ENCODE measurements at regions not wholly inside any gene's neighbourhood (a gene's known extent, or its start where the extent isn't known, plus 50 kb on each side); places are given as distances from the start of the nearest gene placed in this dataset.
"Not testable (repeated sequence)": the region's sequence is repeated elsewhere in the genome, so short reads cannot be mapped to it uniquely, and the experiment has no call there.

DNA sequence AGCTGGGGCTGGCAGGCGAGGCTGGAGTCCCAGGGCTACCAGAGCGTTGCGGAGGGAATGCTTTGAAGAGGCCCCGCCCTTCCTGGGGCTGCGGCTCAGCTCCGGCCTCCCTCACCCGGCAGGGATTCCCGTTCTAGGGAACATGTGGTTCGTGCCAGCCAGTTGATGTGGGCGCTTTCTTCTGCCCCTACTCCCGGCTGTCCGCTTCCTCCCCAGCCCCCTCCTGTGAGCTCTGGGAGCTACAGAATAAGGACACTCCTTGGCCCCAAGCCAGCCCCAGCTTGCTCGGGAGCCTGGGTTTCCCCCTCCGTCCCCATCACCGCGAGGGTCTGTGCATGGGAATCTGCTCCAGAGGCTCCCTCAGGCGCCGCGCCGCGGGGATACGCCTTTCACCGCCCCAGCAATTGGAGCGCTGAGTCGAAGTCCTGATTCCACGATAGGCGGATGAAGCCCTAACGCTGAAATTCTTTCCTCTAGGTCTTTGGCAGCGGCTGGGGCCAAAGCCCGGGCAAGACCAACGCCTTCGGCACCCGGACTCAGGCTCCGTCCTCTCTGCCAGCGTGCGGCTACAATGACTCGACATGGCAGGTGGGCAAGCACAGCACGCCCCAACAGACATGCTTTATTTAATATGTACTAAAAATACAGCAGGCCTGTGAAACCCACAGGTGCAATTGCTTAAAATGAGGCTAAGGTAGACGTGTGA lies 69.5 kb downstream of the KLF15 start:
- Mint-ChIP-seq H3K27me3 (ENCODE audit: low read depth, poor library complexity) (peaks cover 47% of the 10 kb centered on the region), H3K36me3 (ENCODE audit: low read depth) (no peaks in the 10 kb centered on the region)

DNA sequence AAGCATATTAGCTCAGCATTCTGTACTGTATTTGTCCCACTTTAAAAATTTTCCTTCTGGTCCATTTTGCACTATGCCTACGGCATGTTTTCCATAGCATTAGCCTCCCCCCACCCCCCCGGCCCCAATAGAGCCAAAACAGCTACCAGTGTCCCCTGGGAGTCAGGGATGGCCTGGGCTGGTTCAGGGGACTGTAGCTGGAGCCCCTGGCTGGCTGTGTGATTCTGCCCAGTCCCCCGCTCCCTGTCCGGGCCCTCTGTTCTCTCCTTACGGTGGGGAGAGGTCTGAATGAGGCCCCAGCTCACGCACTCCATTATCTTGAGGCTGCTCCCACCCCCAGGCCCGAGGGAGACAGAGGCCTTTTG lies 70.1 kb downstream of the KLF15 start:
- Mint-ChIP-seq H3K4me1 (peaks cover 29% of the 10 kb centered on the region), H3K36me3 (ENCODE audit: low read depth) (no peaks in the 10 kb centered on the region), H3K4me3 (peak overlapping the region; percentile 77)

More for the DNA sequence above, 69.5 kb downstream of the KLF15 start:
- peak overlapping the region; percentile 77 for H3K4me3 Mint-ChIP-seq
- no peaks in the 10 kb centered on the region for H3K9me3 Mint-ChIP-seq
- H3K27ac Mint-ChIP-seq = no peak overlapping the region
- TF ChIP-seq, protein P1, sequence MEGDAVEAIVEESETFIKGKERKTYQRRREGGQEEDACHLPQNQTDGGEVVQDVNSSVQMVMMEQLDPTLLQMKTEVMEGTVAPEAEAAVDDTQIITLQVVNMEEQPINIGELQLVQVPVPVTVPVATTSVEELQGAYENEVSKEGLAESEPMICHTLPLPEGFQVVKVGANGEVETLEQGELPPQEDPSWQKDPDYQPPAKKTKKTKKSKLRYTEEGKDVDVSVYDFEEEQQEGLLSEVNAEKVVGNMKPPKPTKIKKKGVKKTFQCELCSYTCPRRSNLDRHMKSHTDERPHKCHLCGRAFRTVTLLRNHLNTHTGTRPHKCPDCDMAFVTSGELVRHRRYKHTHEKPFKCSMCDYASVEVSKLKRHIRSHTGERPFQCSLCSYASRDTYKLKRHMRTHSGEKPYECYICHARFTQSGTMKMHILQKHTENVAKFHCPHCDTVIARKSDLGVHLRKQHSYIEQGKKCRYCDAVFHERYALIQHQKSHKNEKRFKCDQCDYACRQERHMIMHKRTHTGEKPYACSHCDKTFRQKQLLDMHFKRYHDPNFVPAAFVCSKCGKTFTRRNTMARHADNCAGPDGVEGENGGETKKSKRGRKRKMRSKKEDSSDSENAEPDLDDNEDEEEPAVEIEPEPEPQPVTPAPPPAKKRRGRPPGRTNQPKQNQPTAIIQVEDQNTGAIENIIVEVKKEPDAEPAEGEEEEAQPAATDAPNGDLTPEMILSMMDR (IDR thresholded peaks at IDR 0.05) = no peak
- peaks cover 34% of the 10 kb centered on the region for H3K4me1 Mint-ChIP-seq
- peak; percentile 78 for DNase-seq

DNA sequence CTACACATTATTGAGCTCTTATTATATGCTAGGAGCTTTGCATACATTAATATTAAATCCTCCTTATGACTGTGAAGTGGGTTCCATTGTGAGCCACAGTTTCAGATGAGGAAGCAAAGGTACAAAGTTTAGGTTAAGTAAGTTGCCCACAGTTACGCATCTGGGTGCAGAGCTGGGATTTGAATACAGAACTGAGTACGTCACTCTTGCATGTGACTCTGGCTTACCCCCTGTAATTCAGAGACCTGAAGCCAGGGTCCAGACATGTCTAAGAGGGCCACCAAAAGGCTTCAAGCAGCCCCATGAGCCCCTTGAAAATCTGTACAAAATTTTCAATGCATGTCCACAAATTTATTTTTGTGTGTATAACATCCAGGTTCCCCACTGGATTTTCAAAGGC lies 71.8 kb downstream of the KLF15 start:
- H3K36me3 Mint-ChIP-seq (ENCODE audit: low read depth) = no peaks in the 10 kb centered on the region
- H3K27me3 Mint-ChIP-seq (ENCODE audit: low read depth, poor library complexity) = peaks cover 30% of the 10 kb centered on the region
- no peak for DNase-seq
- H3K4me1 Mint-ChIP-seq = peaks cover 20% of the 10 kb centered on the region
- TF ChIP-seq, protein P1 (IDR thresholded peaks at IDR 0.05) = no peak
- no peak overlapping the region for H3K4me3 Mint-ChIP-seq
- H3K27ac Mint-ChIP-seq = no peak overlapping the region
- peaks cover 8% of the 10 kb centered on the region for H3K9me3 Mint-ChIP-seq

More for the DNA sequence above, 70.1 kb downstream of the KLF15 start:
- TF ChIP-seq, protein P1 (IDR thresholded peaks at IDR 0.05) = no peak
- no peak overlapping the region for H3K27ac Mint-ChIP-seq
- peaks cover 44% of the 10 kb centered on the region for H3K27me3 Mint-ChIP-seq (ENCODE audit: low read depth, poor library complexity)
- no peak for DNase-seq
- no peaks in the 10 kb centered on the region for H3K9me3 Mint-ChIP-seq

DNA sequence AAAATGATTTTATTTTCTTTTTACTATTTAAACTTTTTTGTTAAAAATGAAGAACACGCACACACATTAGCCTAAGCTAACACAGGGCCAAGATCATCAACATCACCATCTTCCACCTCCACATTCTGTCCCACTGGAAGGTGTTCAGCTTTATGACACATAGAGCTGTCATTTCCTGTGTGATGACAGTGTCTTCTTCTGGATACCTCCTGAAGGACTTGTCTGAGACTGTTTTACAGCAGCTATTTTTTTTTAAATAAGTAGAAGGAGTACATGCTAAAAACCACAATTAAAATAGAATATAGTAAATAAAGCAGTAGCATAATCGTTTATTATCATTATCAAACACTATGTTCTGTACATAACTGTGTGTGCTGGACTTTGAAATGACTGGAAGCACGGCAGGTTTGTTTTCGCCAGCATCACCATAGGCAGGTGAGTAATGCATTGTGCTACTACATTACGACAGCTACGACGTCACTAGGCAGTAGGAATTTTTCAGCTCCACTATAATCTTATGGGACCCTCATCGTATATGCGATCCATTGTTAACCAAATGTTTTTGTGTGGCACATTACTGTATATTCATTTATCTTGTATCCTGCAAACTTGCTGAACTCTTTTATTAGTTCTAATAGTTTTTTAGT lies 72.8 kb downstream of the KLF15 start:
- peaks cover 21% of the 10 kb centered on the region for H3K27me3 Mint-ChIP-seq (ENCODE audit: low read depth, poor library complexity)
- H3K9me3 Mint-ChIP-seq = peaks cover 8% of the 10 kb centered on the region

DNA sequence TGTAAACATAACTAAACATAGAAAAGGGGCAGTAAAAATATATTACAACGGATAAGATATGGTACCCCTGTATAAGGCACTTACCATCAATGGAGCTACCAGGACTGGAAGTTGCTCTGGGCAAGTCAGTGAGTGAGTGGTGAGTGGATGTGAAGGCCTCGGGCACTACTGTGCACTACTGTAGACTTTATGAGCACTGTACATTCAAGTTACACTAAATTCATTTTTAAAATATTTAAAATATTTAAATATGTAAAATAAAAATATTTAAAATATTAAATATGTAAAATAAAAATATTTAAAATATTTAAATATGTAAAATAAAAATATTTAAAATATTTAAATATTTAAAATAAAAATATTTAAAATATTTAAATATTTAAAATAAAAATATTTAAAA lies 73.6 kb downstream of the KLF15 start:
- not testable (repeated sequence) for H3K27ac Mint-ChIP-seq; H3K4me3 Mint-ChIP-seq; H3K36me3 Mint-ChIP-seq (ENCODE audit: low read depth); H3K9me3 Mint-ChIP-seq; DNase-seq
- Mint-ChIP-seq H3K27me3 (ENCODE audit: low read depth, poor library complexity) (peaks cover 13% of the 10 kb centered on the region), H3K4me1 (peaks cover 20% of the 10 kb centered on the region)

More for the DNA sequence above, 72.8 kb downstream of the KLF15 start:
- Mint-ChIP-seq H3K27ac (no peak overlapping the region), H3K4me3 (no peak overlapping the region), H3K36me3 (ENCODE audit: low read depth) (no peaks in the 10 kb centered on the region), H3K4me1 (peaks cover 20% of the 10 kb centered on the region)
- DNase-seq = no peak
- TF ChIP-seq, protein P1 (IDR thresholded peaks at IDR 0.05) = no peak

DNA sequence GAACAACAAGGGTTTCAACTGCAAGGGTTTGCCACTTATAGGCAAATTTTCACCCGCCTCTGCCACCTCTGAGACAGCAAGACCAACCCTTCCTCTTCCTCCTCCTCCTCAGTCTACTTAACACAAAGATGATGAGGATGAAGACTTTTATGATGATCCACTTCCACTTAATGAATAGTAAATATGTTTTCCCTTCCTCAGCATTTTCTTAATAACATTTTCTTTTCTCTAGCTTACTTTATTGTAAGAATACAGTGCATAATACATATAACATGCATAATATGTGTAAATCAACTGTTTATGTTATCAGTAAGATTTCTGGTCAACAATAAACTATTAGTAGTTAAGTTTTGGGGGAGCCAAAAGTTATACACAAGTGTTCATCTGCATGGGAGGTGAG lies 77.4 kb downstream of the KLF15 start:
- Mint-ChIP-seq H3K27me3 (ENCODE audit: low read depth, poor library complexity) (peaks cover 7% of the 10 kb centered on the region), H3K36me3 (ENCODE audit: low read depth) (no peaks in the 10 kb centered on the region), H3K9me3 (peaks cover 8% of the 10 kb centered on the region), H3K27ac (no peak overlapping the region), H3K4me3 (no peak overlapping the region), H3K4me1 (peaks cover 10% of the 10 kb centered on the region)
- TF ChIP-seq, protein P1 (IDR thresholded peaks at IDR 0.05) = no peak
- DNase-seq = no peak

Measured in nephron progenitor cell (in vitro differentiated cells).